G401 (cell line): ENCODE measurements at regions not wholly inside any gene's neighbourhood (a gene's known extent, or its start where the extent isn't known, plus 50 kb on each side); places are given as distances from the start of the nearest gene placed in this dataset.
"Not testable (repeated sequence)": the region's sequence is repeated elsewhere in the genome, so short reads cannot be mapped to it uniquely, and the experiment has no call there.

Experiments used
- DNase-seq: peaks from one replicate; pipeline ENCODE4 v3.0.0-alpha.2; 2015; ENCODE audit warnings: low spot score
- in situ Hi-C: cut with HindIII; loops from 2 replicates; pipeline ENCODE4 v1.10.0; 2016; ENCODE audit warnings: low sequenced_read_pairs, mixed read lengths

DNA sequence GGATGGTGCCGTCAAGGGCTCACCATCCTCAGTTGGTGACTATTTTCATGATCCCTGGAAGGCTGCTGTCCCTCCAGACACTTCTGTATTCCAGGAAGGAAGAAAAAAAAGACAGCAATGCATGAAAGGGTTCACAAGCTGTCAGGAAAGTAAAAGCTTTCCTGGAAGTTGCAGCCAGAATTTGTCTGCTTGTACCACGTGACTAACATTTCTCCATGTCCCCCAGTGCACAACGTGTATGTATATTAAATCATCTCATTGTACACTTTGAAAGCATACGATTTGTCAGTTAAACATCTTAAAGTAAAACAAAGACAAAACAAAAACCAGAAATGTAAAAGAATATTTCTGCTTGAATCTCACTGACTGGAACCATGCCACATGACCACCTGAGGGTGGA is 127.4 kb upstream of the CLNK start:
- in situ Hi-C loops, result no loop called here
- DNase-seq, result no peak

DNA sequence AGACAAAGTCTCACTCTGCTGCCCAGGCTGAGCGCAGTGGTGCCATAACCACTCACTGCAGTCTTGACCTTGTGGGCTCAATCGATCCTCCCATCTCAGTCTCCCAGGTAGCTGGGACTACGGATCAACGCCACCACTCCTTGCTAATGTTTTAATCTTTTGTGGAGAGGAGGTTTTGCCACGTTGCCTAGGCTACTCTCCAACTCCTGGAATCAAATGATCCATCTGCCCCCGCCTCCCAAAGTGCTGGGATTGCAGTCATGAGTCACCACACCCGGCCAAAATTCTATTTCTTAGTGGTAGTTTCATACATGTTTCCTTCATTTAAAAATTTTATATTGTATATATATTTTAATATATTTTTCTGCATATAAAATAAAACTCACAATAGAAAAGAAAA is 125.8 kb upstream of the CLNK start:
- in situ Hi-C loops, result no loop called here
- no peak for DNase-seq

DNA sequence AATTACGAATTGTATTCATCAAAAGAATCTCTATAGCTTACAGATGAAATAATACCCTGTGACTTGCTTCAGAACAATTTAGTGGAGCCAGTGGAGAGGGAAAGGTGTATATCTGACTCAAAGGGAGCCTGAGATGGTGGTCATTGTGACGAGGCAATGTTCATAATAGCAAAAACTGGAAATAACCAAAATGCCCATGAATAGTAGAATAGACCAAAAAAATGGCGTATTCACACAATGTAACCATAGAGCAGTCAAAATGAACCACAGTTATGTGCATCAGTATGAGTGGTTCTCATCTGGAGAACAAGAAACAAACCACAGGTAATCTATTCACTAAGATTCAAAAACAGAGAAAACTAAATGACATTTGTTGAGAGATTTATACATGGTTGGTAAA is 125.3 kb upstream of the CLNK start:
- in situ Hi-C loops, result no loop called here

DNA sequence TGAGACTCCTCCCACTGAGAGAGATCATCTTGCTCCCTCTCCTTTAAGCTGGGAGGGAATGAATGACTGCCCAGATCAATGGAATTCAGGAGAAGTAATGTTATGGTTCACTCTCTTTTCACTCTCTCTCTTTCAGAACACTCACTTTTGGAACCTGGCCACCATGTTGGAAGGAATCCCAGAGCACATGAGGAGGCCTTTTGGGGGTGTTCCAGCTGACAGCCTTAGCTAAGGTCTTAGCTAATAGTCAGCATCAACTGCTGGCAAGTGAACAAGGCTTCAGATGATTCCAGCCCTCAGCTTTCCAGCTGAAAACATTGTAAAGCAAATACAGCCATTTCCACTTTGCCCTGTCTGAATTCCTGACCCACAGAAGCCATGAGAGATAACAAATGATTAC is 124.0 kb upstream of the CLNK start:
- peak; percentile 92 for DNase-seq
- in situ Hi-C loops, result no loop called here

More for the DNA sequence above, 125.3 kb upstream of the CLNK start:
- DNase-seq, result no peak

DNA sequence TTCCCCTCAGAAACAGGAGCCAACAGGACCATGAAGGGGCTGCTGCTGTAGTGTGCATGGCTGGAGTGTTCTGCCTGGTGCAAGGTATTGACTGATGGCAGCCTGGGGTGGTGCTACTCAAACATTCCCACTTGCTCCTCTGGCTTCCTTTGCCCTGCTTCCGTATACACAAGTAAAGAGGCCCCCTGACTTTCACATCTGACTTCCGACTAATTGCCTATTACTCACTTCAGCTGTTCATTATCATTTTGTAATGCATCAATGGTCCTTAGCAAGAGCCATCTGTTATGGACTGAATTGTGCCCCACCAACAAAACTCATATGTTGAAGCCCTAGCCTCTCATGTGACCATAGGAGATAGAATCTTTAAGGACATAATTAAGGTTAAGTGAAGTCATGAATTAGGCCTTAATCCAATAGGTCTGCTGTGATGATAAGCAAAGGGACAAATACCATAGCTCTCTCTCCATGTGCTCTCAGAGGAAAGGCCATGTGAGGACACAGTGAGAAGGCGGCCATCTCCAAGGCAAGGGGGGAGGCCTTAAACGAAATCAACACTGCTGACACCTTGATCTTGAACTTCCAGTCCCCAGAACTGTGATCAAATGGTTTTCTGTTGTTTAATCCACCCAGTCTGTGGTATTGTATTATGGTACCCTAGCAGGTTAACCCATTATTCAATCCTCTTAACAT is 122.5 kb upstream of the CLNK start:
- DNase-seq, result no peak
- in situ Hi-C loops, result no loop called here

DNA sequence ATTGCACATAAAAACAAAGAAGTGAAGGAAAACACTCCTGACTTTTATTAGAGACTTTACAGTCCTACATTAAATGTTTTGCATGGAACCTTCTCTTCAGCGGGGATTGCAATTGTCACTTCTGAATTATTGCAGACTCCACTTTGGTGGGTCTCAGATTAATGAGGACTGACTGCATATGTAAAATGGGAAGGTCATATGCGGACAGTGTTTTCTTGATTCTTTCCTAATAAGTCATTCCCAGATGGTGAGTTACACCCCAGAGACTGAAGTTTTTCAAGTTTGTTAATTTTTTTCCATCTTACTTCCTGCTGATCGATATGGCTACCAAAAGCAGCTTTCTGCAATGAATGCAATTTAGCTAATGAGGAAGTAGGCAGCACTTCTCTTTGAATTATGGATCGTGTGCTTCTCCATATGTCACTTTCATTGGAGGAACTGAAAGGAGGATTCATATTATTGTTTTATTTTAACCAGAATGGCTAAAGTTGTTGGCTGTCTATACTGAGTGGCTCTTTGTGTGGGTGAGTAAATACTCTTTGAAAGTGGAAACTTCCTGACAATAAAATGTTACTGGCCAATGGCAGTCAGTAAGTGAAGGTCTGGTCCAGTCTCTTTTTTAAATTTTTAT is 119.3 kb upstream of the CLNK start:
- DNase-seq, result no peak
- in situ Hi-C loops, result no loop called here

DNA sequence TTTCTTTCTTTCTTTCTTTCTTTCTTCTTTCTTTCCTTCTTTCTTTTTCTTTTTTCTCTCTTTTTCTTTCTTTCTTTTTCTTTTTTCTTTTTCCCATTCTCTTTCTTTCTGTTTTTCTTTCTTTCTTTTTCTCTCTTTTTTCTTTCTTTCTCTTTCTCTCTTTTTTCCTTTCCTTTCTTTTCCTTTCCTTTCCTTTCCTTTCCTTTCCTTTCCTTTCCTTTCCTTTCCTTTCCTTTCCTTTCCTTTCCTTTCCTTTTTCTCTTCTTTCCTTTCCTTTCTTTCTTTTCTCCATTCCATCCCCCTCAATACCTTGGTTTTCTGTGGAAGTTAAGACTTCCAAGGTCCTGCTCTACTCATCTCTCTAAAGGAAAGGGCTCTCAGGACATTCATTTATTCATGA is 102.8 kb upstream of the CLNK start:
- in situ Hi-C loops, result no loop called here
- DNase-seq, result no peak

DNA sequence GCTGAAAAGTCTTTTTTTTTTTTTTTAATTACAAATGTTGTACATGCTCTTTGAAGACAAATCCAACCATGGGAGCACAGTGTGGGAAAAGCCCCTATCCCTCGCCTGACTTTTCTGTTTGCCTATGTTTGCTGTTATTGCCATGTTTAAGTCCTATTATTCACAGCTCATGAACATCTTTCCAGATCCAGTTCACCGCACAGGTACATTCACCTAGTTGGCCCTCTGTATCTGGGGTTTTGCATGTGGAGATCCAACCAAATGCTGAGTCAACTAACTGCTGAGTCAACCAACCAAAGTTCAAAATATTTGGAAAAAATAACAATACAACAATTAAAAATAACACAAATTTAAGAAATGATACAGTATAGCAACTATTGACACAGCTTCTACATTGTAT is 100.1 kb upstream of the CLNK start:
- no peak for DNase-seq
- in situ Hi-C loops, result no loop called here

DNA sequence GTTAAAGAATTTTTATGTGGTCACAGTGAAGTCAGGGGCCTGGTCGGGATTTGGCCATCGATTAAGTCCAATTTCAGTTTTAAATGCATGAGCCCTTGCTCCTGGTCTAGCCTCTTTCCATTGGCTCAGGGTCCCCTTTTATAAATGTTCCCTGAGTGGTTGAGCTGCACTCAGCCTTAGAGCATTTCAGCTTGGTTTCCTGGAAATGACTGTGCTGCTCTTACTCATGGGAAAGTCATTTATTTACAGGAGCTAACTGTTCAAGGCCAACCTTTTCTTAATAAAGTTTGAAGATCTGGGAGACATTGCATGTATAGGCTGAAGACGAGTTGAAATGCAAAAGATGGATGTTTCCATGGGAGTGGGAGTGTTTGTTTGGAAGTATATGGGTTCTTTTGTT is 98.8 kb upstream of the CLNK start:
- no peak for DNase-seq
- in situ Hi-C loops, result no loop called here

DNA sequence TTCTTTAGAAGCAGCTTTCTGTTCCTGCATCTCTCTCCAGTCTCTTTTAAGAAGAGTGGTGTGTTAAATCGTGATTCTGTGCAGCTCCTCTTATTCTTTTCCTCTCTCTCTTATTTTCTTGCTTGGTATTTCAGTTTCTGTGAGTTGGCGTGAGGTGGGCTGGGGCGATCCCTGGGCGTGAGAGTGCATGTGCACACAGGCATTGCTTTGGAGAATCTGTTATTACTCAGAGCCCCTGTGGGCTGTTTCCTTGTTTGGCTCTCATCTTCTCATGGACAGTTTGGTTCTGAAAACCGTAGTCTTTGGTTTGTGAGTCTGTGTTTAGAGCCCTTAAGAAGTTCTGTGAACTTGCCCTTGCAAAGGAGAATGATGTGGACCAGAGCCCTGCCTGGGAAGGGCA is 97.2 kb upstream of the CLNK start:
- in situ Hi-C loops, result no loop called here

DNA sequence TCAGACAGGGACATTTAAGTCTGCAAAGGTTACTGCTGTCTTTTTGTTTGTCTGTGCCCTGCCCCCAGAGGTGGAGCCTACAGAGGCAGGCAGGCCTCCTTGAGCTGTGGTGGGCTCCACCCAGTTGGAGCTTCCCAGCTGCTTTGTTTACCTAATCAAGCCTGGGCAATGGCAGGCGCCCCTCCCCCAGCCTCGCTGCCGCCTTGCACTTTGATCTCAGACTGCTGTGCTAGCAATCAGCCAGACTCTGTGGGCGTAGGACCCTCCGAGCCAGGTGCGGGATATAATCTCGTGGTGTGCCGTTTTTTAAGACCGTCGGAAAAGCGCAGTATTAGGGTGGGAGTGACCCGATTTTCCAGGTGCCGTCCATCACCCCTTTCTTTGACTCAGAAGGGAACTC is 96.2 kb upstream of the CLNK start:
- in situ Hi-C loops, DNase-seq: not testable (repeated sequence)

More for the DNA sequence above, 97.2 kb upstream of the CLNK start:
- no peak for DNase-seq

DNA sequence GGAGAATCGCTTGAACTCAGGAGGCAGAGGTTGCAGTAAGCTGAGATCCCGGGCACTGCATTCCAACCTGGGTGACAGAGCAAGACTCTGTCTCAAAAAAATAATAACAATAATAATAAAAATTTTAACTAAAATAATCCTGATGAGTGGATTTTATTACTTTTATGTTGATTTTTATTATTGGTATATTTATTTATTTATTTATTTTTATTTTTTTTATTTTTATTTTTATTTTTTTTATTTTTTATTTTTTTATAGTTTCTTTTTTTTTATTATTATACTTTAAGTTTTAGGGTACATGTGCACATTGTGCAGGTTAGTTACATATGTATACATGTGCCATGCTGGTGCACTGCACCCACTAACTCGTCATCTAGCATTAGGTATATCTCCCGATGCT is 90.6 kb upstream of the CLNK start:
- in situ Hi-C loops, DNase-seq: not testable (repeated sequence)

DNA sequence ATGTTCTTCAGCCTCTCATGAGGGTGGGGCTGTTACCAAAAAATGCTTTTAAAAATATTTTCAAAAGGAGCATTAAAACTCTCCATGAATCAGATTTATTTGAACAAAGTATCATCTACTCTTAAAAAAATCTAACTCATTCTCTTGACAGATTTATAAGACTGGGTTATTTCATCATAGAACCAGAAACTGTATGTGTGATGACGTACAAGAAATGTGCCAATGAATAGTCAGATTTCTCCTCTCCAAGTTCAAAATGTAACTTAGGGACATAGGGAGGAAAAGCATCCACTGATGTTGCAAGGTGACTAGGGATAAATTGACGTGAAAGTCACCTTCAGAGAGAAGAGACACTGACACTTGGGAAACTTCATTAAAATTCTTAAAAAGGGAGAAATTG is 89.1 kb upstream of the CLNK start:
- DNase-seq, result no peak
- in situ Hi-C loops, result no loop called here

DNA sequence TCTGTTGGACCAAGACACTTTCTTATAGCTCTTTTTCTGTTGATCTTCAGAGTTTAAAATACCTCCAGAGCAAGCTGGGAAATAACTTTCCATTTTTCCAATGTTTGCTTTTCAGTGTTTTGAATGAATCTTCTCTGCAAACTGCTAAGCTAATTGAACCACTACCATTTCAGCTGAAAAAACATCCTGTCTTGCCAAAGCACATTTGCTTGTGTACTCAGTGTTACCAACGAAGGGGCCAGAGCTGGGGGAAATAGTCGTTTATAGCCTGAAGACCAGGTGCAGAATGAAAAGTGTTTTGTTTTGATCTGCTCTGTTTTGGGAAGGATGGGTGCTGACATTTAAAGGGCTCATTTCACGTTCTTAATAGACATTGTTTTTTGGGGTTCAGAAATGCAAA is 88.4 kb upstream of the CLNK start:
- no peak for DNase-seq
- in situ Hi-C loops, result no loop called here

DNA sequence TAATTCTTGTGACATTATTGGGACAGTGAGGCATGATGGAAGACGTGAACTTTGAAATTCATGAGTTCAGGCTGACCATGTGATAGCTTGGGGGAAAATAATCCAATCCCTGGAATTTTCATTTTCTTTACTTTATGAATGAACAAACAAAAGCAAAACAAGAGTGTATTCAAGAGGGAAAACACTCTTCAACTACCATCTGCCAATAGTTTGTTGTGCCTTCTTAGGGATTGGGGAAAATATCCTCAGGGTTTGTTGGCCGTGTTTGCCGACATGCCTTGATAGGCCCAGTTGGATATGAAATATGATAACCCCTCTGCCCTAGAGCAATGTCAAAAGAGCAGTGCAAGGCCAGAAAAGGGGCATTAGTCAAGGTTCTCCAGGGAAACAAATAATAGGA is 80.8 kb upstream of the CLNK start:
- in situ Hi-C loops, result no loop called here
- DNase-seq, result no peak

DNA sequence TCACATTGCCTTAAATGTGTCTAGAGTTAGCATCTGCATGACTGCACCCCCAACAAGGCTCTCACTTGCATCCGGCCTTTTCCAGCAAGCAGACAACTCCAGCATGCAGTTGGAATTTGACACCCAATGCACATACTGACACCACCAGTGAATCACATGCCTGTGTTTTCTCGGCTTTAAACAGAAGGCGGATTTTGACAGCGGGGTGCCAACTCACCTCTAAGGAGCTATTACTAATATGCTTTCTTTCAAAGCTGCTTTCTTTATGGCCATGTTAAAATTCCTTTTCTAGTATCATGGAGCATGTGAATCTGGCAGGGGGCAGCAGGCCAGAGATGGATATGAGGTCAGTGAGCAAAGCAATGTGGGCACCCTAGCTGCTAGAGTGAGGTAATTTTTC is 78.0 kb upstream of the CLNK start:
- in situ Hi-C loops, result no loop called here
- no peak for DNase-seq

DNA sequence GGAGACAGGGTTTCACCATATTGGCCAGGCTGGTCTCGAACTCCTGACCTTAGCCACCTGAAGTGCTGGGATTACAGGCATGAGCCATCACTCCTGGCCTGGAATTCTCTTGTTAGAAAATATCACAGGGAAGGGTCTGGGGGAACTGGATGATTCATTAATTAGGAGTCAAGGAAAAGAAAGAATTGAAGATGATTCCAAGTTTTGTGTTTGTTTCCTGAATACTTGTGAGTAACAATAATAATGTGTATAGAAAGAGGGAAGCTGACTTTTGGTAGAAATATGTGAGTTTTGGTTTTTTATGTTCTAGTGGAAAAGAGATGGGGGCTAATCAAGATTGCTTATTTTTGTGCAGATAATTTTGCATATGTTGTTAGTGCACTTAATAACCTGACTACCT is 77.3 kb upstream of the CLNK start:
- no peak for DNase-seq
- in situ Hi-C loops, result no loop called here

DNA sequence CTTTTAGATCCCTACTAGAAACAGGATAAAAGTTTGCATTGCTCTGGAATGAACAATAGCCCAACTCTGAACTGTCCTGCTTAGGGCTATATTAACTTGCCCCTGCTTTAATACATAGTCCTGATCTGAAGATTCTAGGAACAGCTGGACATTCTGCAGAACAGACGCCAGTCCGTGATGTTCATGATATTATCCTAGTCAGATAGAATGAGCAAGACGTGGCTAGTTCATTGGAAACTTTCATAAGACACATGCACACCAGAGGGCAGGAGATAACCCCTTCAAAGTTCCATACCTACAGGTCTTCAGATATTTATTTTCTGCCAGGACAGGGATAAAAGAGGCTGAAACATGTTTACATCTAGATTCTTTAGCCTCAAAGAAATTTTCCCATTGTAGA is 75.5 kb upstream of the CLNK start:
- in situ Hi-C loops, result no loop called here

DNA sequence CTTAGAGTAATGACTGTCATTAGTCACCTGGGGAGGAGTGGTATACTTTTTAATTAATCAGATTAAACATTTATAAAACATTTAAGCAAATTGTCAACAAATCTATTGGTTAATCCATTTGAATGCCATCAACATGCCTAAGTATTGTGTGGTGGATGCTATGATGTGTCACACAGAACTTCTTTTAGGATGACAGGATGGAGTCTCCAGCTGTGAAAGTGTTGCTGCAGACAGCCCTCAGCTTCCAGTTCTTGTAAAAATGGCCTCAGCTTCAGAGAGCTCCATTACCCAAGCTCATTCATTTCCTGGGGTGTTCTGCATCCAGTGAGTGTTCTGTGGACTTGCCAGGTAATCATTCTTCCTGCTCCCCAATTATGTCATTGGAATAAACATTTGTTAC is 74.3 kb upstream of the CLNK start:
- in situ Hi-C loops, result no loop called here

More for the DNA sequence above, 75.5 kb upstream of the CLNK start:
- no peak for DNase-seq

DNA sequence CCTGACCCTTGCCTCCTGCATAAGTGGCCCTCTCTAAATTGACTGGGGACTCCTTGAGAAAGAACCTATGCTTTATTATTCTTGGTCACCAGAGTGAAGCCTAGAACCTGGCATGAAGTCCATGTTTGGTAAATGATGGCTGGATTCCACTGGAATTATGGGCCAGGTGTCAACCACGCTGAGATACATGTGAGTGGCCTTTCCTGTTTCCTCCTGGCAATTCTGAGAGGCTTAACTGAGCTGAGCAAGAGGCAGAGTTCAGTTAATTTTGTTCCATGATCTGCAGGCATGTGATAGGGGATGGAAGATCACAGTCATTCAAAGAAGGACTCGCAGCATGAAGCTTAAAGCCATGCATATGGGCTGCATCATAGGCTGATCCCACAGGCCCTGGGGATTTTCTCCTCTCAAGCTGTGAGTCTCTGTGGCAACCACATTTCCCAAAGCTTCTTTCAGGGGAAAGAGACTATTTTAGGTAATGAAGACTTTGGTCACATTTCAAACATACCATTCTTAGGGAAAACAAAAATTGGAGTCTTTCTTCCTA is 69.4 kb upstream of the CLNK start:
- DNase-seq, result peak; percentile 78
- in situ Hi-C loops, result no loop called here

More for the DNA sequence above, 74.3 kb upstream of the CLNK start:
- no peak for DNase-seq

DNA sequence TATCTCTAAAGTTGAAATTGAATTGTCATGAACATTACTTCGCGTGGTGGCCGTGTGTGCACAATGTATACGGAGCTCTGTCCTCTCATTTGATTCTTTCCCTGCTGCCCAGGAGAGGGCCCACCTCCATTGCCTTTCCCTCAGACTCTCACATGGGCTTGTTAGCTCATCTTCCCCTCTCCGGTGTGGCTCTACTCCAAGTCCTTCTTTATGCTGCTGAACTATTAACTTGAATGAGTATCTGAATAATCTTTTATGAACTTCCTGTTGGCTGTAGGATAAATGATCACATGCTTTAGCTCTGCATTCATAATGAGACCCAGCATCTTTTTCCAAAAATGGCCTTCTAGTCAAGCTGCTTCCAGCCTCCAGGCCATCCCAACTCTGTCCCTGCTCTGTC is 68.8 kb upstream of the CLNK start:
- peak; percentile 8 for DNase-seq
- in situ Hi-C loops, result no loop called here
